Breast epithelium (tissue), 3 donors: ENCODE measurements at regions not wholly inside any gene's neighbourhood (a gene's known extent, or its start where the extent isn't known, plus 50 kb on each side); places are given as distances from the start of the nearest gene placed in this dataset.

Source experiments
- POLR2A ChIP-seq: fragments of 450-650 bp; IDR thresholded peaks from one replicate; pipeline ENCODE4 v1.6.1; 2016; ENCODE audit warnings: antibody characterized with exemption, mild to moderate bottlenecking, moderate library complexity
- POLR2AphosphoS5 ChIP-seq, 3 donors: sonication (generic); formaldehyde crosslinking; IDR thresholded peaks; one replicate each; pipeline ENCODE4 v1.6.1; 2017; ENCODE audit warnings: antibody characterized with exemption in 3 of 3
- TF ChIP-seq, protein P1 (sequence below), 3 donors: fragments of 450-650 bp; IDR thresholded peaks; one replicate each; pipeline ENCODE4 v1.5.1; 2016 to 2017; ENCODE audit warnings: antibody characterized with exemption in 3 of 3, mild to moderate bottlenecking in 3 of 3, moderate library complexity in 3 of 3

DNA sequence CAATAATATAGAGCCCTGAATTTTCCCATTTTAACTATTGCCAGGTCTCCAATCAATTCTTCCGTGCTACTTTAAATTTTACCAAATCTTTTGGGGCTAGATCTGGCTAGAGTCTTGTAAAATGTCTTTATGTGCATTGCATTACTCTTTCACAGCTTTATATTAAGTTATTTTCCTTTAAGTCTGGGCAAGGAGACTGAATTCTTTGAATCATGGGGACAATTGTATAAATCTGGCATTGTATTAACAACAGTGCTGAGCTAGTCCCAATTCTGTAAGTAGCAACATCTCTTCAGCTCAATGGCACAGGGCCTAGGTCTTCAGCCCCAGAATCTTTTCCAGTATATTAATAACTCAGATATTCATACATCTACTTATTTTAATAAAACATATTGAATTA, 1080.4 kb upstream of the INTU start:
- TF ChIP-seq POLR2AphosphoS5 (IDR thresholded peaks at IDR 0.05) = no peak
- TF ChIP-seq, protein P1, sequence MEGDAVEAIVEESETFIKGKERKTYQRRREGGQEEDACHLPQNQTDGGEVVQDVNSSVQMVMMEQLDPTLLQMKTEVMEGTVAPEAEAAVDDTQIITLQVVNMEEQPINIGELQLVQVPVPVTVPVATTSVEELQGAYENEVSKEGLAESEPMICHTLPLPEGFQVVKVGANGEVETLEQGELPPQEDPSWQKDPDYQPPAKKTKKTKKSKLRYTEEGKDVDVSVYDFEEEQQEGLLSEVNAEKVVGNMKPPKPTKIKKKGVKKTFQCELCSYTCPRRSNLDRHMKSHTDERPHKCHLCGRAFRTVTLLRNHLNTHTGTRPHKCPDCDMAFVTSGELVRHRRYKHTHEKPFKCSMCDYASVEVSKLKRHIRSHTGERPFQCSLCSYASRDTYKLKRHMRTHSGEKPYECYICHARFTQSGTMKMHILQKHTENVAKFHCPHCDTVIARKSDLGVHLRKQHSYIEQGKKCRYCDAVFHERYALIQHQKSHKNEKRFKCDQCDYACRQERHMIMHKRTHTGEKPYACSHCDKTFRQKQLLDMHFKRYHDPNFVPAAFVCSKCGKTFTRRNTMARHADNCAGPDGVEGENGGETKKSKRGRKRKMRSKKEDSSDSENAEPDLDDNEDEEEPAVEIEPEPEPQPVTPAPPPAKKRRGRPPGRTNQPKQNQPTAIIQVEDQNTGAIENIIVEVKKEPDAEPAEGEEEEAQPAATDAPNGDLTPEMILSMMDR (IDR thresholded peaks at IDR 0.05) = no peak
- no peak for TF ChIP-seq POLR2A
